Jurkat, Clone E6-1 (cell line): ENCODE measurements at regions not wholly inside any gene's neighbourhood (a gene's known extent, or its start where the extent isn't known, plus 50 kb on each side); places are given as distances from the start of the nearest gene placed in this dataset.

ENCODE experiments used
- DNase-seq: peaks from one replicate; pipeline ENCODE4 v3.0.0-alpha.2; 2011; ENCODE audit warnings: low read depth, low spot score
- H3K4me3 ChIP-seq: 2 replicates; pipeline ENCODE4 v1.5.1; 2011; ENCODE audit warnings: mild to moderate bottlenecking, low read length, control low read depth, moderate library complexity

GRCh38 chr13:29978211-29978610, 127.8 kb upstream of the UBL3 start:
- DNase-seq: no peak

GRCh38 chr13:29977476-29978120, 127.2 kb upstream of the UBL3 start:
- no peak overlapping the region for H3K4me3 ChIP-seq
- no peak for DNase-seq

More at GRCh38 chr13:29978211-29978610, 127.8 kb upstream of the UBL3 start:
- H3K4me3 ChIP-seq: no peak overlapping the region

DNA sequence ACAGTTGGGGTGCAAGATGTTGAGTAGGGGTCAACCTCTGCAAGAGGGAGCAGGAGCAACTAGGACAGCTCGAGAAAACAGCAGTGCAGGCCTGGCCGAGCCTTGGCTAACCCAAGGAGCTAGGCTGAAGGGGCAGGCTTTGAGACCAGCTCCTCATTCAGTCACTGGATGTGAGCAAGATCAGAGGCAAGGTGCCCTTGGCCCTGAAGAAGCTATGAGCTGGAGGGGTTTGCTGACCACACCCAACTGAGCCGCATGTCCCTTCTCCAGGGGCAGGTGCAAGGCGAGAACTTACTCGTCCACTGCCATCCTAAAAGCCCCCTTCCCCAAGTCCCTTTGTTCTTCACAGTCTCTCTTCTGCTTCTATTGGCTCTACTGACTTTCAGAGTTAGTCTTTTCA, 126.1 kb upstream of the UBL3 start:
- no peak for DNase-seq
- H3K4me3 ChIP-seq: no peak overlapping the region

DNA sequence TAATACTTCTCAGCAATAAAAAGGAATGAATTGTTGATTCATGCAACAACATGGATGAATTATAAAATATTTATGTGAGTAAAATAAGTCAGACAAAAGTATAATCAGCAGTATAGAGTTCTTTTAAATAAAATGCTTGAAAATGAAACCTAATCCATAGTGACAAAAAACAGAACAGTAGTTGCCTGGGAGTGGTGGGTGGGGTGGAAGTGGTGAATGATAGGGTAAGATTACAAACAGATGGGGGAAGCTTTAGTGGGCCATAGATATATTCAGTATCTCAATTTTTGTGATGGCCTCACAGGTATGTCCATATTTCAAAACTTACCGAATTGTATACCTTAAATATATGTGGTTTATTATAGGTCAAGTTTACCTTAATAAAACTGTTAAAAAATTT, 124.9 kb upstream of the UBL3 start:
- H3K4me3 ChIP-seq: no peak overlapping the region
- DNase-seq: no peak

GRCh38 chr13:29969286-29969685, 118.9 kb upstream of the UBL3 start:
- no peak for DNase-seq
- H3K4me3 ChIP-seq: no peak overlapping the region

- no peak overlapping the region for H3K4me3 ChIP-seq
- DNase-seq: no peak
Observed at GRCh38 chr13:29964181-29964845, 113.9 kb upstream of the UBL3 start.

DNA sequence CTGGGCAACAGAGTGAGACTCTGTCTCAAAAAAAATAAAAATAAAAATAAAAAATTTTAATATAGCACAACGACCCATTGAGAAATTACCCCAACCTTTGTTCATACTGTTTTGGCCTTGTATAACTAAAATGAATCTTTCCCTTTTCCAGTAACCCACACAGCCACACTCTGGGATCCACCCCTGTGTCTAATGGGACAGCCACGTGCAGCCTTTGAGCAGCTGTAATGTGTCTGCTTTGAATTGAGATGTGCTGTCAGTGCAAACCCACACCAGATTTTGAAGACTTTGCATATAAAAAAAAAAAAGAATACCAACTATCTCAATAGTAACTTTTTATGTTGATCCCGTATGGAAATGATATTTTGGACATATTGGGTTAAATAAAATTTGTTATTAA, 112.7 kb upstream of the UBL3 start:
- no peak for DNase-seq
- no peak overlapping the region for H3K4me3 ChIP-seq

DNA sequence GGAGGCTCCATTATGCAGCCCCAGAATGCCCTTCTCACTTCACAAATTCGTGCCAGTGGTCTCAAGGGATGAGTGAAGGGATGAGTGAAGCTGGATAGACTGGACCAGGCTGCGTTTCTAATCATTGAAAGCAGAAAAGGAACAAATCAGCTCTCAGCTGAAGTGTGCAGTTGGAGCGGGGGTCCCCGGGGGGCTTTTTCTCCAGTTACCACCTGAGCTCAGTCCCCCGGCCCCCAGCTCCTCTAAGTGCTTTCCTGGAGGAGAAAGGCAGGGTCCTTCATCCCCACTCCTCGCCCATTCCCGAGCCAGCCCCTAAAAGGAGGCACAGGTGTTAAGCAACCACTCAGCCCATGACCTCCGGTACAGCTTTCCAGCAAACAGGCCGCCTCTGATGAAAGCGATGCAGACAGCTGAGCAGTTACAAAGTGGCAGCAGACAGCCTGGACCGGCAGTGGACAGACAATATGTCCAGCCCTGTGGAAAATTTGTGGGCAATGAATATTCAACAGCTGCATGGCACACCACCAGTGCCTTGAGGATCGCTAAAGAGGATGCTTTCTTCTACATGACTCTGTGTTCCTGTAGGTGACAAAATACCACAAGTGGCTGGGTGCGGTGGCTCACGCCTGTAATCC, 110.7 kb upstream of the UBL3 start:
- H3K4me3 ChIP-seq: no peak overlapping the region
- DNase-seq: no peak

- H3K4me3 ChIP-seq: no peak overlapping the region
- DNase-seq: no peak
Observed at GRCh38 chr13:29959603-29960002, 109.2 kb upstream of the UBL3 start.

- H3K4me3 ChIP-seq: no peak overlapping the region
- no peak for DNase-seq
Observed at GRCh38 chr13:29959086-29959485, 108.7 kb upstream of the UBL3 start.

- no peak overlapping the region for H3K4me3 ChIP-seq
- DNase-seq: no peak
Observed at GRCh38 chr13:29958476-29958875, 108.1 kb upstream of the UBL3 start.

DNA sequence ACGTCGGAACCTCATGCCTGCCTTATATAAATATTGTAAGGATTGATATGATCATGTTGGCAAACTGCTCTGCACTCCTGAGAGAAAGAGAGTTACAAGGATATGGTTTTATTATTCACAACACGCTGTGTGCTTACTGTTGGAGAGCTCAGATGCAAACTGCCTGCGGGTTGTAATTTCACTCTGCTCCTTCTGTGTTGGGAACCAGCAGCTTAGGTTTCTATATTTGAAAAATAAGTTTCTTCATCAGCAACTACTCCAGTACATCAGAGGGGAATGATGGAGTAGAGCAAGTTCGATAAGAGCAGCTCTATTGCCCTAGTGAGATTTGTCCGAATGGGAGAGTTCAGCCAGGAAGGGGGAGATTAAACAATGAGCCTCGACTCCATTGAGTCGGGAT, 106.9 kb upstream of the UBL3 start:
- DNase-seq: no peak

DNA sequence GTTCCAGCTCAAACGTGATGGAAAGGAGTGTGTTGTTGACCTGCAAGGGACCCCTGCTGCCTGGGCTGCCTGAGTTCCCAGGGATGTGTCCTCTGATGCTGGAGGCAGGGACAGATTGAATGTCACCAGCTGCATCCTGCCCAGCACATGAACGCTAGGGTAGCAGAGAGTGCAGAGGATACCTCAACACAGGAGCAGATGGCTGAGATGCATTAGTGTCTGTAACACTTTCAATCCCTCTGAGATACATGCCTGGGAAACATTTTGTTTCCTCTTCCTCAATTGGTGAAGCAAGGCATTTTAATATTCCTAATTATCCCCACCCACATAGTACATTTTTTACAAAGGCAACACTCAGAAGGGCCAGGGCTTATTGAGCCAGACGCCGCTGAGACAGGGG, 106.4 kb upstream of the UBL3 start:
- DNase-seq: no peak
- H3K4me3 ChIP-seq: no peak overlapping the region

More for the DNA sequence above, 106.9 kb upstream of the UBL3 start:
- H3K4me3 ChIP-seq: no peak overlapping the region

DNA sequence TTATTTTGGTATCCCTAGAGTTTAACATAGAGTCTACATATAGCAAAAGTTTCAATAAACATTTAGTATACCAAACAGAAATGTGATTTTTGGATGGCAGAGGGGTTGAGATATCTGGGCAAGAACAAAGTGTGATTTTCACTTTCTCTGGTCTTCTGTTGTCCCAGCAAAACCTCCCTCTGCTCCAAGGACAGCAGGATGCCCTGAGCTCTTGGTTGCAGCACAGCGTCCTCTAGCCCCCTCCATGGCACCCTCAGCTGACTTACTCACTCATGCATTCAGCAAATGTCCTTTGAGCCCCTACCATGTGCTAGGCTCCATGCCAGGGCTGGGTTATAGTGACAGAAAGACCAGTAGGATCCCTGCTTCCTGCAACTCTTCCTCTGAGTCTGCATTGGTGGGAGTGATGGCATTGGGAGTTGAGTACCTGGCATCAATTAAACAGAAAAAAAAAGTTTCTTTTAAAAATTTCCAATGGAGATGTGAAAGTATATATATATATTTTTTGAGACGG, 104.8 kb upstream of the UBL3 start:
- H3K4me3 ChIP-seq: no peak overlapping the region
- no peak for DNase-seq

DNA sequence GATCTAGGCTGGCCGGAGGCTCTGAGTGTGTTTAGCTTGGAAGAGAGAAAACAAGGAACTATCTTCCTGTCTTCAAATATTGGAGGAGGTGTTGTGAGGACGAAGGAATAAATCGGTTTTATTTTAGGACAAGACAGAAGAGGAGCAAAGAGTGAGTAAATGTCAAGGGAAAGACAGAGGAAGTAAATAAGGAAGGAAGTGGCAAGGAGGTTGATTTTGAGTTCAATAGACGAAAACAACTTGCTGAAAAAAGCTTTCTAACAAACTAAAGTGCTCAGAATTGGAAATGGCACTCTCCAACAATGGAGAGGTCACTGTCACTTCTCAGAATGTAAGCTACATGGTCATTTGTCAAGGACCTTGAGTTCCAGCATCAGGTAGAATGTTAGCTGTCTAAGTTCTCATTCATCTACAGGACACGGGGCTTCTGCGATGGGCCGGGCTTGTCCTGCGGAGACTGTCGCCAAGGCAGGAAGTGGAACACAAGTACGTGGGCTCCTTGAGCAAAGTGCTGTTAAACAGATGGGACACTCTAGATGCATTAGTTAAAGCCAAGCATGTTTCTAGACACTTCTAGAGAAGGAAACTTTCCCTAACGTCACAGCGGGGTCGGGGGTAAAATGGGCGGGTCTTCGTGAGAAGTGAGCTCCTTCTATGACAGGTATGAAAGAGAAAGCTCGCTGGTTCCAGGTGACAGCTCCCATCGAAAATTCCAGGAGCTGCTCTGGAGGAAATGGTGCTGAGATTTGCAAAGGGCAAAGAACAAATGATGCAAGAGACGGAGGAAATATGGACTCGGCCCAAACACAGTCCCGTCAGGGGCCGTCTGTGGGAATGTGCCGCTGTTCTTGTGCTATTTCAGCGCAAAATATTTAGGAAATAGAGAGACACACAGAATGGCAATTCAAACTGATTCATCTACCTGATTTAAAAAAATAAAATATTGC, 103.9 kb upstream of the UBL3 start:
- DNase-seq: no peak
- no peak overlapping the region for H3K4me3 ChIP-seq

DNA sequence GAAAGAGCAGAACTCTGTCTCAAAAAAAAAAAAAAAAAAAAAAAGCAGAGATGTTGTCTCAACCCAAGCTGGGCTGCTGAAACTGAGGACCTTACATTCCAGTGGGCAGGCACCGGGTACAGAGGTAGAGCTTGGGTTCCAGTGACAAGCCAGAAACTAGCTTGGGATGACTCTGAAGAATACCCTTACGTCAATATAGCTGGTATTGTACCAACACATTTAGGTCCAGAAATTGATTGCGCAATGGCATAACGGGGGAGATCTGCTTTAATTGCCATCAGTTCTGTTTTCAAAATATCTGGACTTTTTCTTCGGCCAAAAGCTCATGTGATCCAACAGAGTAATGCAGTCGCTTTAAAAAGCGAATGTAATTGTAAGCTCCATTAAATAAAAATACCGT, 103.1 kb upstream of the UBL3 start:
- no peak for DNase-seq
- no peak overlapping the region for H3K4me3 ChIP-seq

DNA sequence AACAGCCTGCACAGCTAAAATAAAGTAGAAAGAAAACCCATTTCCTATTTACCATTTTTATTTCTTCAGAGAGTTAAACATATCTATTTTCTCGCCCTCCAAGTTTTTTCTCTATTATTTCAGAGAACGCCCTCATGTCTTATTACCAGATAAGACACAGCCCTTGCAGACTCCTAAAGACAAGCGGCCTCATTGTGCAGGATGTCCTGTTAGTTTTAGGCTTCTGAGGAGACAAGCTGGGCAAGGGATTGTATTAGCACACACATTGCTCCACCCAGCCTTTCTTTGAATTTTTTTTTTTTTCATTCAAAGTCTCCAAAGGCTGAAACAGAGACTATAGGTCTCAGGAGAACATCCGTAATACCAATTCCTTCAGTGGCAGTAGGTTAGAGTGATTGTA, 101.8 kb upstream of the UBL3 start:
- no peak overlapping the region for H3K4me3 ChIP-seq
- no peak for DNase-seq

DNA sequence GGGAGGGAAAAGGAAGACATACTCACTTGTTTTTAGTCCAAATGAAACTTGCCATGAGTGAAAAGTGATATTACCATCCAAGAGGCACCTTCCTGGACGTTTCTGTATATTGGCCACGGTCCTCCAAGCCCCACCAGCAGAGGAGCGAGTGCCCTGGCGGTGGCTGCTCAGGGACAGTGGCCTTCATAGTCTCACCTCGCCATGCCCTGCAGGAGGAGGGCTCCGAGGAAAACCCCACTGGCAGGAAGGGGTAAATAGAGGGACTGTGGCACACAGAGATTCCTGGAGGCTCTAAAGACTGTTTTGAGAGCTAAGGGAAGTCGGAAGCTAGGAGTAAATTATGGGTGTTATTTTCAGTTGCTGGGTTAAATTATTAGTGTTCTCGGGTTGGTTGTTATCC, 98.4 kb upstream of the UBL3 start:
- no peak for DNase-seq

DNA sequence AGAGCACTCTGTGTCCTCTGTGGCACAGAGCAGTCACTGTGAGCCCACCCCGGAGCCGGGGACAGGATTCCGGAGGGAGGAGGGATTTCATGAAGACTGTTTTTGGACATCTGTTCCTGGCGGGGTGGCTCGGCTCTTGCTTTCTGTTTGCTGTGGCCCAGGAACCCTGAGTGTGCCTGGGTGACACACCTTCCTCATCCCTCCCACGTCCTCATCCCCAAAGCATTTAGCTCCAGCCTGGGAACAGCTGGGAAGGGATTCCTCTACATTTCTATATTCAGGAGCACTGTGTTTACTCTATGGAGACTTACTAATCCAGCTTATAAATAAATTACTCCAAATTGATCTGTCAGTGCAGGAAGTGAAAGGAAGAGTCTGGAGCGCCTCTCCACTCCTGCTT, 97.8 kb upstream of the UBL3 start:
- H3K4me3 ChIP-seq: no peak overlapping the region
- no peak for DNase-seq

More for the DNA sequence above, 98.4 kb upstream of the UBL3 start:
- no peak overlapping the region for H3K4me3 ChIP-seq
